SK-N-SH treated with all-trans-retinoic acid at 6 μM for 48 hours (cell line): ENCODE measurements at regions not wholly inside any gene's neighbourhood (a gene's known extent, or its start where the extent isn't known, plus 50 kb on each side); places are given as distances from the start of the nearest gene placed in this dataset.

Source experiments
- ARNTL ChIP-seq: fragments of 450-650 bp; formaldehyde crosslinking; IDR thresholded peaks from 2 replicates; pipeline ENCODE4 v1.5.0; 2020; ENCODE audit warnings: low read depth, mild to moderate bottlenecking, moderate library complexity, borderline replicate concordance
- CREB5 ChIP-seq: fragments of 250-450 bp; sonication (Bioruptor Pico); IDR thresholded peaks from 2 replicates; pipeline ENCODE4 v1.5.1; 2020; ENCODE audit warnings: low read depth, mild to moderate bottlenecking, moderate library complexity
- GLIS3 ChIP-seq: fragments of 250-450 bp; sonication (Bioruptor Pico); IDR thresholded peaks from 2 replicates; pipeline ENCODE4 v1.5.0; 2020; ENCODE audit warnings: mild to moderate bottlenecking, moderate library complexity
- ISL1 ChIP-seq: fragments of 250-450 bp; sonication (Bioruptor Pico); IDR thresholded peaks from 2 replicates; pipeline ENCODE4 v2.1.2; 2022; ENCODE audit warnings: mild to moderate bottlenecking, moderate library complexity
- OSR1 ChIP-seq: fragments of 250-450 bp; sonication (Bioruptor Pico); IDR thresholded peaks from 2 replicates; pipeline ENCODE4 v1.8.0; 2022; ENCODE audit warnings: moderate library complexity, mild to moderate bottlenecking, inconsistent platforms
- PATZ1 ChIP-seq: fragments of 250-450 bp; sonication (Bioruptor Pico); IDR thresholded peaks from 2 replicates; pipeline ENCODE4 v1.8.0; 2020; ENCODE audit warnings: mild to moderate bottlenecking, moderate library complexity, borderline replicate concordance
- RARB ChIP-seq: fragments of 250-450 bp; sonication (Bioruptor Pico); IDR thresholded peaks from 2 replicates; pipeline ENCODE4 v1.8.0; 2021; ENCODE audit warnings: mild to moderate bottlenecking, moderate library complexity
- SNAI2 ChIP-seq: fragments of 250-450 bp; sonication (Bioruptor Pico); IDR thresholded peaks from 2 replicates; pipeline ENCODE4 v1.5.0; 2020; ENCODE audit warnings: mild to moderate bottlenecking, moderate library complexity
- TOX ChIP-seq: fragments of 250-450 bp; sonication (Bioruptor Pico); IDR thresholded peaks from 2 replicates; pipeline ENCODE4 v1.8.0; 2021; ENCODE audit warnings: mild to moderate bottlenecking, moderate library complexity, borderline replicate concordance
- ZFP30 ChIP-seq: fragments of 450-650 bp; formaldehyde crosslinking; IDR thresholded peaks from 2 replicates; pipeline ENCODE4 v1.5.0; 2022; ENCODE audit warnings: mild to moderate bottlenecking, moderate library complexity
- ZNF565 ChIP-seq: fragments of 450-650 bp; formaldehyde crosslinking; conservative IDR thresholded peaks from 2 replicates; pipeline ENCODE4 v1.5.0; 2020; ENCODE audit warnings: low read depth, mild to moderate bottlenecking, moderate library complexity
- ZNF8 ChIP-seq: fragments of 450-650 bp; formaldehyde crosslinking; IDR thresholded peaks from 2 replicates; pipeline ENCODE4 v1.5.0; 2020; ENCODE audit warnings: mild to moderate bottlenecking, moderate library complexity

GRCh38 chr1:233828480-233828879, 76.0 kb upstream of the SLC35F3 start:
- no peak for TF ChIP-seq CREB5
- TF ChIP-seq TOX (CRISPR knock-in tag) = no peak
- no peak for TF ChIP-seq SNAI2
- TF ChIP-seq ARNTL = no peak
- TF ChIP-seq GLIS3 (CRISPR knock-in tag) = no peak
- no peak for TF ChIP-seq RARB
- no peak for TF ChIP-seq ZFP30 (CRISPR knock-in tag)
- TF ChIP-seq ZNF8 (CRISPR knock-in tag) = no peak
- no peak for TF ChIP-seq OSR1 (CRISPR knock-in tag)
- TF ChIP-seq ISL1 (CRISPR knock-in tag) = no peak
- no peak for TF ChIP-seq PATZ1 (CRISPR knock-in tag)
- no peak for TF ChIP-seq ZNF565 (CRISPR knock-in tag)
